WTC11 (cell line): ENCODE measurements at regions not wholly inside any gene's neighbourhood (a gene's known extent, or its start where the extent isn't known, plus 50 kb on each side); places are given as distances from the start of the nearest gene placed in this dataset.

Experiments
- ATAC-seq: fragments of 200-7000 bp; cut with Tn5 transposase; 2 replicates; pipeline ENCODE4 v1.10.0; 2021; ENCODE audit warnings: mild to moderate bottlenecking, moderate library complexity
- CTCF ChIA-PET: fragments of 300-600 bp; sonication (Branson Sonifier 250); formaldehyde crosslinking; loops from one replicate; lab custom pipeline; 2021; ENCODE audit warnings: antibody characterized with exemption; lab: Charles Lee
- POLR2A ChIA-PET: fragments of 350-600 bp; sonication (Branson Sonifier 250); formaldehyde crosslinking; loops from one replicate; lab custom pipeline; 2021; ENCODE audit warnings: antibody characterized with exemption; lab: Charles Lee
- DNase-seq: peaks from one replicate; pipeline ENCODE4 v3.0.0; 2021; ENCODE audit warnings: low spot score
- H3K27ac Mint-ChIP-seq: 2 replicates; pipeline ENCODE4 v1.8.0; 2021; ENCODE audit warnings: mixed read lengths
- H3K27me3 Mint-ChIP-seq: 2 replicates; pipeline ENCODE4 v1.8.0; 2021; ENCODE audit warnings: low read depth, mild to moderate bottlenecking, moderate library complexity, mixed read lengths
- H3K36me3 Mint-ChIP-seq: 2 replicates; pipeline ENCODE4 v1.8.0; 2021; ENCODE audit warnings: mixed read lengths
- H3K4me1 Mint-ChIP-seq: 2 replicates; pipeline ENCODE4 v1.8.0; 2022; ENCODE audit warnings: mixed read lengths
- H3K4me3 Mint-ChIP-seq: 2 replicates; pipeline ENCODE4 v1.8.0; 2021; ENCODE audit warnings: mild to moderate bottlenecking, moderate library complexity, mixed read lengths
- H3K9me3 Mint-ChIP-seq: 2 replicates; pipeline ENCODE4 v1.8.0; 2021; ENCODE audit warnings: mixed read lengths
- ELF4 ChIP-seq: sonication (generic); formaldehyde crosslinking; IDR thresholded peaks from 2 replicates; pipeline ENCODE4 v1.8.1; 2022; ENCODE audit warnings: low read depth, mild to moderate bottlenecking, moderate library complexity, missing genetic modification reagents
- FOXP1 ChIP-seq: sonication (generic); formaldehyde crosslinking; IDR thresholded peaks from 2 replicates; pipeline ENCODE4 v1.8.0; 2022; ENCODE audit warnings: missing genetic modification reagents, mild to moderate bottlenecking, moderate library complexity, borderline replicate concordance
- IRF2 ChIP-seq: sonication (generic); formaldehyde crosslinking; IDR thresholded peaks from 2 replicates; pipeline ENCODE4 v1.8.0; 2022; ENCODE audit warnings: low read depth, missing genetic modification reagents, borderline replicate concordance
- JAZF1 ChIP-seq: fragments of 250-450 bp; sonication (Bioruptor Pico); IDR thresholded peaks from 2 replicates; pipeline ENCODE4 v1.9.0; 2021; ENCODE audit warnings: moderate library complexity, mild to moderate bottlenecking, inconsistent platforms
- MXD4 ChIP-seq: fragments of 250-450 bp; sonication (Bioruptor Pico); IDR thresholded peaks from 2 replicates; pipeline ENCODE4 v1.8.0; 2021; ENCODE audit warnings: mild to moderate bottlenecking, moderate library complexity, borderline replicate concordance
- NFATC4 ChIP-seq: fragments of 250-450 bp; sonication (Bioruptor Pico); IDR thresholded peaks from 2 replicates; pipeline ENCODE4 v1.9.0; 2021; ENCODE audit warnings: mild to moderate bottlenecking
- NFE2L1 ChIP-seq: sonication (generic); formaldehyde crosslinking; IDR thresholded peaks from 2 replicates; pipeline ENCODE4 v1.8.1; 2023; ENCODE audit warnings: missing genetic modification reagents
- NR2C2 ChIP-seq: sonication (generic); formaldehyde crosslinking; IDR thresholded peaks from 2 replicates; pipeline ENCODE4 v1.8.0; 2022; ENCODE audit warnings: mild to moderate bottlenecking, missing genetic modification reagents
- ZBTB21 ChIP-seq: sonication (generic); formaldehyde crosslinking; IDR thresholded peaks from 2 replicates; pipeline ENCODE4 v1.8.1; 2023; ENCODE audit warnings: mild to moderate bottlenecking, missing genetic modification reagents, borderline replicate concordance
- ZNF263 ChIP-seq: sonication (generic); formaldehyde crosslinking; IDR thresholded peaks from 2 replicates; pipeline ENCODE4 v1.8.1; 2022; ENCODE audit warnings: low read depth, mild to moderate bottlenecking, moderate library complexity, missing genetic modification reagents
- TF ChIP-seq, protein P1 (sequence below): fragments of 250-450 bp; sonication (Bioruptor Pico); IDR thresholded peaks from 2 replicates; pipeline ENCODE4 v1.9.0; 2021; ENCODE audit warnings: mild to moderate bottlenecking, borderline replicate concordance
- TF ChIP-seq, protein P2 (sequence below): sonication (generic); formaldehyde crosslinking; IDR thresholded peaks from 2 replicates; pipeline ENCODE4 v1.8.0; 2022; ENCODE audit warnings: mild to moderate bottlenecking, missing genetic modification reagents
- TF ChIP-seq, protein P3 (sequence below): fragments of 200-600 bp; IDR thresholded peaks from 2 replicates; pipeline ENCODE4 v1.8.0; 2022; ENCODE audit warnings: antibody characterized with exemption
- TF ChIP-seq, protein P4 (sequence below): sonication (generic); formaldehyde crosslinking; IDR thresholded peaks from 2 replicates; pipeline ENCODE4 v1.8.0; 2023; ENCODE audit warnings: missing genetic modification reagents
- TF ChIP-seq, protein P5 (sequence below): sonication (generic); formaldehyde crosslinking; IDR thresholded peaks from 2 replicates; pipeline ENCODE4 v1.8.0; 2022; ENCODE audit warnings: missing genetic modification reagents
- TF ChIP-seq, protein P6 (sequence below): sonication (generic); formaldehyde crosslinking; IDR thresholded peaks from 2 replicates; pipeline ENCODE4 v1.8.1; 2022; ENCODE audit warnings: low read depth, missing genetic modification reagents, borderline replicate concordance
- TF ChIP-seq, protein P7 (sequence below): sonication (generic); formaldehyde crosslinking; IDR thresholded peaks from 2 replicates; pipeline ENCODE4 v1.8.1; 2023; ENCODE audit warnings: mild to moderate bottlenecking, missing genetic modification reagents, moderate library complexity
- TF ChIP-seq, protein P8 (sequence below): fragments of 250-450 bp; sonication (Bioruptor Pico); conservative IDR thresholded peaks from 2 replicates; pipeline ENCODE4 v1.9.0; 2021; ENCODE audit warnings: mild to moderate bottlenecking

DNA sequence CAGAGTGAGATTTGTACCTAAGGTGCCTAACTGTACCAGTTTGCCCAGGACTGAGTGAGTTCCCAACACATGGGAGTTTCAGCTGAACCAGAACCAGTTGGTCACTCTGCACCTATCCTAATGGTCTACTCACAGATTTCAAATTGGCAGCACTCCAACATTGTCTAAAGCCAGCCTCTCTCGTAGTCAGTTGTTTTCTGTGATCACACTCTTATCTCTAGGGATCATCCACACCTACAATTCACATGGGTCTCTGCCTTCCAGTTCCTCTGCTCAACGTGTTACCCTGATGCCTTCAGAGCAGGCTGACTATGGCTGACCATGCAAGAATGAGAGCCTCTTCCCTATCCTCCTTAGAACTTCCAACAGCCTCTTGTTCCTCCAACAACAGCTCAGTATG is 624.8 kb downstream of the NTRK3 start (continued):
- TF ChIP-seq, protein P1, sequence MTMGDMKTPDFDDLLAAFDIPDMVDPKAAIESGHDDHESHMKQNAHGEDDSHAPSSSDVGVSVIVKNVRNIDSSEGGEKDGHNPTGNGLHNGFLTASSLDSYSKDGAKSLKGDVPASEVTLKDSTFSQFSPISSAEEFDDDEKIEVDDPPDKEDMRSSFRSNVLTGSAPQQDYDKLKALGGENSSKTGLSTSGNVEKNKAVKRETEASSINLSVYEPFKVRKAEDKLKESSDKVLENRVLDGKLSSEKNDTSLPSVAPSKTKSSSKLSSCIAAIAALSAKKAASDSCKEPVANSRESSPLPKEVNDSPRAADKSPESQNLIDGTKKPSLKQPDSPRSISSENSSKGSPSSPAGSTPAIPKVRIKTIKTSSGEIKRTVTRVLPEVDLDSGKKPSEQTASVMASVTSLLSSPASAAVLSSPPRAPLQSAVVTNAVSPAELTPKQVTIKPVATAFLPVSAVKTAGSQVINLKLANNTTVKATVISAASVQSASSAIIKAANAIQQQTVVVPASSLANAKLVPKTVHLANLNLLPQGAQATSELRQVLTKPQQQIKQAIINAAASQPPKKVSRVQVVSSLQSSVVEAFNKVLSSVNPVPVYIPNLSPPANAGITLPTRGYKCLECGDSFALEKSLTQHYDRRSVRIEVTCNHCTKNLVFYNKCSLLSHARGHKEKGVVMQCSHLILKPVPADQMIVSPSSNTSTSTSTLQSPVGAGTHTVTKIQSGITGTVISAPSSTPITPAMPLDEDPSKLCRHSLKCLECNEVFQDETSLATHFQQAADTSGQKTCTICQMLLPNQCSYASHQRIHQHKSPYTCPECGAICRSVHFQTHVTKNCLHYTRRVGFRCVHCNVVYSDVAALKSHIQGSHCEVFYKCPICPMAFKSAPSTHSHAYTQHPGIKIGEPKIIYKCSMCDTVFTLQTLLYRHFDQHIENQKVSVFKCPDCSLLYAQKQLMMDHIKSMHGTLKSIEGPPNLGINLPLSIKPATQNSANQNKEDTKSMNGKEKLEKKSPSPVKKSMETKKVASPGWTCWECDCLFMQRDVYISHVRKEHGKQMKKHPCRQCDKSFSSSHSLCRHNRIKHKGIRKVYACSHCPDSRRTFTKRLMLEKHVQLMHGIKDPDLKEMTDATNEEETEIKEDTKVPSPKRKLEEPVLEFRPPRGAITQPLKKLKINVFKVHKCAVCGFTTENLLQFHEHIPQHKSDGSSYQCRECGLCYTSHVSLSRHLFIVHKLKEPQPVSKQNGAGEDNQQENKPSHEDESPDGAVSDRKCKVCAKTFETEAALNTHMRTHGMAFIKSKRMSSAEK (CRISPR knock-in tag), result no peak
- no peak for TF ChIP-seq MXD4 (CRISPR knock-in tag)
- no peak for TF ChIP-seq ZBTB21 (CRISPR knock-in tag)
- no peak for TF ChIP-seq ELF4 (CRISPR knock-in tag)
- TF ChIP-seq JAZF1 (CRISPR knock-in tag), result no peak
- TF ChIP-seq, protein P2, sequence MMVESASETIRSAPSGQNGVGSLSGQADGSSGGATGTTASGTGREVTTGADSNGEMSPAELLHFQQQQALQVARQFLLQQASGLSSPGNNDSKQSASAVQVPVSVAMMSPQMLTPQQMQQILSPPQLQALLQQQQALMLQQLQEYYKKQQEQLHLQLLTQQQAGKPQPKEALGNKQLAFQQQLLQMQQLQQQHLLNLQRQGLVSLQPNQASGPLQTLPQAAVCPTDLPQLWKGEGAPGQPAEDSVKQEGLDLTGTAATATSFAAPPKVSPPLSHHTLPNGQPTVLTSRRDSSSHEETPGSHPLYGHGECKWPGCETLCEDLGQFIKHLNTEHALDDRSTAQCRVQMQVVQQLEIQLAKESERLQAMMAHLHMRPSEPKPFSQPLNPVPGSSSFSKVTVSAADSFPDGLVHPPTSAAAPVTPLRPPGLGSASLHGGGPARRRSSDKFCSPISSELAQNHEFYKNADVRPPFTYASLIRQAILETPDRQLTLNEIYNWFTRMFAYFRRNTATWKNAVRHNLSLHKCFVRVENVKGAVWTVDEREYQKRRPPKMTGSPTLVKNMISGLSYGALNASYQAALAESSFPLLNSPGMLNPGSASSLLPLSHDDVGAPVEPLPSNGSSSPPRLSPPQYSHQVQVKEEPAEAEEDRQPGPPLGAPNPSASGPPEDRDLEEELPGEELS (CRISPR knock-in tag), result no peak
- TF ChIP-seq, protein P3, sequence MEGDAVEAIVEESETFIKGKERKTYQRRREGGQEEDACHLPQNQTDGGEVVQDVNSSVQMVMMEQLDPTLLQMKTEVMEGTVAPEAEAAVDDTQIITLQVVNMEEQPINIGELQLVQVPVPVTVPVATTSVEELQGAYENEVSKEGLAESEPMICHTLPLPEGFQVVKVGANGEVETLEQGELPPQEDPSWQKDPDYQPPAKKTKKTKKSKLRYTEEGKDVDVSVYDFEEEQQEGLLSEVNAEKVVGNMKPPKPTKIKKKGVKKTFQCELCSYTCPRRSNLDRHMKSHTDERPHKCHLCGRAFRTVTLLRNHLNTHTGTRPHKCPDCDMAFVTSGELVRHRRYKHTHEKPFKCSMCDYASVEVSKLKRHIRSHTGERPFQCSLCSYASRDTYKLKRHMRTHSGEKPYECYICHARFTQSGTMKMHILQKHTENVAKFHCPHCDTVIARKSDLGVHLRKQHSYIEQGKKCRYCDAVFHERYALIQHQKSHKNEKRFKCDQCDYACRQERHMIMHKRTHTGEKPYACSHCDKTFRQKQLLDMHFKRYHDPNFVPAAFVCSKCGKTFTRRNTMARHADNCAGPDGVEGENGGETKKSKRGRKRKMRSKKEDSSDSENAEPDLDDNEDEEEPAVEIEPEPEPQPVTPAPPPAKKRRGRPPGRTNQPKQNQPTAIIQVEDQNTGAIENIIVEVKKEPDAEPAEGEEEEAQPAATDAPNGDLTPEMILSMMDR, result no peak
- TF ChIP-seq NFE2L1 (CRISPR knock-in tag), result no peak
- TF ChIP-seq NR2C2, result no peak
- no peak for TF ChIP-seq NFATC4 (CRISPR knock-in tag)
- no peak for TF ChIP-seq ZNF263 (CRISPR knock-in tag)
- TF ChIP-seq, protein P4, sequence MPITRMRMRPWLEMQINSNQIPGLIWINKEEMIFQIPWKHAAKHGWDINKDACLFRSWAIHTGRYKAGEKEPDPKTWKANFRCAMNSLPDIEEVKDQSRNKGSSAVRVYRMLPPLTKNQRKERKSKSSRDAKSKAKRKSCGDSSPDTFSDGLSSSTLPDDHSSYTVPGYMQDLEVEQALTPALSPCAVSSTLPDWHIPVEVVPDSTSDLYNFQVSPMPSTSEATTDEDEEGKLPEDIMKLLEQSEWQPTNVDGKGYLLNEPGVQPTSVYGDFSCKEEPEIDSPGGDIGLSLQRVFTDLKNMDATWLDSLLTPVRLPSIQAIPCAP (CRISPR knock-in tag), result no peak

DNA sequence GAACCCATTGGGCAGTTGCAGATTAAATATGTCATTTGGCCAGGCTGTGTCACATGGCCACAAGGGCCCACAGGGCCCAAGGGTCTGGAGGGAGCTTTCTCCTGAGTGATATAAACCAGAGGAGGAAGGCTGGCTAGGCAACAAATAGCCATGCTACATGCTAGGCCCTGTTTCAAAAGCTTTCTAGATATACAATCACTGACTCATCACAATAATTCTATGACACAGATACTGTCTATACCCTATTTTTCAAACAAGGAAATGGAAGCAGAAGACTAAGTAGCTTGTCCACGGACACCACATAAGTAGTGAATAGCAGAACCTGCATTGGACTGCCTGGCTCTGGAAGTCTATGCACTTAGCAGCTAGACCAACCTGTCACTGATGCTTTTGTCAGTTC is 625.4 kb downstream of the NTRK3 start:
- ATAC-seq (no peak), DNase-seq (no peak)
- CTCF ChIA-PET, result no interaction called here
- no peaks in the 10 kb centered on the region for H3K4me1 Mint-ChIP-seq
- no peak overlapping the region for H3K4me3 Mint-ChIP-seq
- H3K36me3 Mint-ChIP-seq, result no peaks in the 10 kb centered on the region
- no peak overlapping the region for H3K27ac Mint-ChIP-seq
- no peaks in the 10 kb centered on the region for H3K27me3 Mint-ChIP-seq
- H3K9me3 Mint-ChIP-seq, result 0 out of 2 replicates have a peak, but pooled peaks cover 3% of the 10 kb centered on the region
- POLR2A ChIA-PET, result no interaction called here
- TF ChIP-seq, protein P5, sequence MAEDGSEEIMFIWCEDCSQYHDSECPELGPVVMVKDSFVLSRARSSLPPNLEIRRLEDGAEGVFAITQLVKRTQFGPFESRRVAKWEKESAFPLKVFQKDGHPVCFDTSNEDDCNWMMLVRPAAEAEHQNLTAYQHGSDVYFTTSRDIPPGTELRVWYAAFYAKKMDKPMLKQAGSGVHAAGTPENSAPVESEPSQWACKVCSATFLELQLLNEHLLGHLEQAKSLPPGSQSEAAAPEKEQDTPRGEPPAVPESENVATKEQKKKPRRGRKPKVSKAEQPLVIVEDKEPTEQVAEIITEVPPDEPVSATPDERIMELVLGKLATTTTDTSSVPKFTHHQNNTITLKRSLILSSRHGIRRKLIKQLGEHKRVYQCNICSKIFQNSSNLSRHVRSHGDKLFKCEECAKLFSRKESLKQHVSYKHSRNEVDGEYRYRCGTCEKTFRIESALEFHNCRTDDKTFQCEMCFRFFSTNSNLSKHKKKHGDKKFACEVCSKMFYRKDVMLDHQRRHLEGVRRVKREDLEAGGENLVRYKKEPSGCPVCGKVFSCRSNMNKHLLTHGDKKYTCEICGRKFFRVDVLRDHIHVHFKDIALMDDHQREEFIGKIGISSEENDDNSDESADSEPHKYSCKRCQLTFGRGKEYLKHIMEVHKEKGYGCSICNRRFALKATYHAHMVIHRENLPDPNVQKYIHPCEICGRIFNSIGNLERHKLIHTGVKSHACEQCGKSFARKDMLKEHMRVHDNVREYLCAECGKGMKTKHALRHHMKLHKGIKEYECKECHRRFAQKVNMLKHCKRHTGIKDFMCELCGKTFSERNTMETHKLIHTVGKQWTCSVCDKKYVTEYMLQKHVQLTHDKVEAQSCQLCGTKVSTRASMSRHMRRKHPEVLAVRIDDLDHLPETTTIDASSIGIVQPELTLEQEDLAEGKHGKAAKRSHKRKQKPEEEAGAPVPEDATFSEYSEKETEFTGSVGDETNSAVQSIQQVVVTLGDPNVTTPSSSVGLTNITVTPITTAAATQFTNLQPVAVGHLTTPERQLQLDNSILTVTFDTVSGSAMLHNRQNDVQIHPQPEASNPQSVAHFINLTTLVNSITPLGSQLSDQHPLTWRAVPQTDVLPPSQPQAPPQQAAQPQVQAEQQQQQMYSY (CRISPR knock-in tag), result no peak
- TF ChIP-seq, protein P6, sequence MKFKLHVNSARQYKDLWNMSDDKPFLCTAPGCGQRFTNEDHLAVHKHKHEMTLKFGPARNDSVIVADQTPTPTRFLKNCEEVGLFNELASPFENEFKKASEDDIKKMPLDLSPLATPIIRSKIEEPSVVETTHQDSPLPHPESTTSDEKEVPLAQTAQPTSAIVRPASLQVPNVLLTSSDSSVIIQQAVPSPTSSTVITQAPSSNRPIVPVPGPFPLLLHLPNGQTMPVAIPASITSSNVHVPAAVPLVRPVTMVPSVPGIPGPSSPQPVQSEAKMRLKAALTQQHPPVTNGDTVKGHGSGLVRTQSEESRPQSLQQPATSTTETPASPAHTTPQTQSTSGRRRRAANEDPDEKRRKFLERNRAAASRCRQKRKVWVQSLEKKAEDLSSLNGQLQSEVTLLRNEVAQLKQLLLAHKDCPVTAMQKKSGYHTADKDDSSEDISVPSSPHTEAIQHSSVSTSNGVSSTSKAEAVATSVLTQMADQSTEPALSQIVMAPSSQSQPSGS, result no peak
- TF ChIP-seq FOXP1 (CRISPR knock-in tag) (no peak), IRF2 (CRISPR knock-in tag) (no peak), NFATC4 (CRISPR knock-in tag) (no peak)
- TF ChIP-seq, protein P7, sequence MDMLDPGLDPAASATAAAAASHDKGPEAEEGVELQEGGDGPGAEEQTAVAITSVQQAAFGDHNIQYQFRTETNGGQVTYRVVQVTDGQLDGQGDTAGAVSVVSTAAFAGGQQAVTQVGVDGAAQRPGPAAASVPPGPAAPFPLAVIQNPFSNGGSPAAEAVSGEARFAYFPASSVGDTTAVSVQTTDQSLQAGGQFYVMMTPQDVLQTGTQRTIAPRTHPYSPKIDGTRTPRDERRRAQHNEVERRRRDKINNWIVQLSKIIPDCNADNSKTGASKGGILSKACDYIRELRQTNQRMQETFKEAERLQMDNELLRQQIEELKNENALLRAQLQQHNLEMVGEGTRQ (CRISPR knock-in tag), result no peak
- TF ChIP-seq, protein P8, sequence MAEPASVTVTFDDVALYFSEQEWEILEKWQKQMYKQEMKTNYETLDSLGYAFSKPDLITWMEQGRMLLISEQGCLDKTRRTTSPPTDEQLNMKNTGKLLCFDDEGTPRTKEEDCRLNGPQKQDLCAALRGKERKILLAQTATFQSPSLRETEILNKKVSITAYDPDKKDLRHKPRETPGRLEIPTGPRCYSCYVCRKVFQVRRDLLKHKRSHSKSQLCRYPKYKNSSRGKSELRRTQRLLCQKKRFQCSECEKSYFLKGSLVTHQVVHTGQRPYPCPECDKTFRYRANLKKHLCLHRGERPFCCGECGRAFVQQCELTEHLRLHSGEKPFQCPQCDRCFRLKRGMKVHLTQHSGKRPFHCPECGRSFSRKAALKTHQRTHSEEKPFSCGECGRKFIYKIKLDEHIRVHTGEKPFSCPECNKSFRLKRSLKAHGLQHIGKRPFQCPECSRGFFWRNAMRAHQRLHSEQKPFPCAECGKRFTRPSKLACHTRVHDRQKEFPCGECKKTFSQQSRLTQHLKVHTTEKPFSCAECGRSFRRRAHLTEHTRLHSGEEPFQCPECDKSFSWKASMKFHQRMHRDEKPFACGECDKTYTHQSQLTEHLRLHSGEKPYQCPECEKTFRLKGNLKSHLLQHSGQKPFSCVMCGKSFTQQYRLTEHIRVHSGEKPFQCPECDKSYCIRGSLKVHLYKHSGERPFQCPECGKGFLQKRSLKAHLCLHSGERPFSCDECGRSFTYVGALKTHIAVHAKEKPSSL (CRISPR knock-in tag), result no peak
